H9 (cell line): ENCODE measurements at regions not wholly inside any gene's neighbourhood (a gene's known extent, or its start where the extent isn't known, plus 50 kb on each side); places are given as distances from the start of the nearest gene placed in this dataset.

ENCODE experiments used
- DNase-seq: peaks from one replicate; pipeline ENCODE4 v3.0.0-alpha.2; 2017
- H2AFZ ChIP-seq: one replicate; pipeline ENCODE4 v1.6.1; 2013; ENCODE audit warnings: mild to moderate bottlenecking, low read length, control low read depth, moderate library complexity
- H2AK5ac ChIP-seq: 2 replicates; pipeline ENCODE4 v1.6.1; 2013; ENCODE audit warnings: low read length, control low read depth, mixed read lengths; ENCODE audit not compliant: insufficient read length
- H2BK120ac ChIP-seq: one replicate; pipeline ENCODE4 v1.6.1; 2013; ENCODE audit warnings: low read depth, mild to moderate bottlenecking, low read length, control low read depth, inconsistent platforms; ENCODE audit not compliant: poor library complexity, severe bottlenecking
- H2BK12ac ChIP-seq: 2 replicates; pipeline ENCODE4 v1.6.1; 2013; ENCODE audit warnings: low read length, control low read depth, mixed read lengths, low read depth; ENCODE audit not compliant: insufficient read length
- H2BK15ac ChIP-seq: 2 replicates; pipeline ENCODE4 v1.6.1; 2013; ENCODE audit warnings: low read depth, low read length, control low read depth
- H2BK20ac ChIP-seq: one replicate; pipeline ENCODE4 v1.6.1; 2013; ENCODE audit warnings: low read depth, mild to moderate bottlenecking, low read length, control low read depth, inconsistent platforms; ENCODE audit not compliant: poor library complexity, severe bottlenecking
- H2BK5ac ChIP-seq: 2 replicates; pipeline ENCODE4 v1.6.1; 2013; ENCODE audit warnings: low read length, control low read depth, mixed read lengths; ENCODE audit not compliant: insufficient read length
- H3K14ac ChIP-seq: 2 replicates; pipeline ENCODE4 v1.6.1; 2013; ENCODE audit warnings: low read length, control low read depth; ENCODE audit not compliant: insufficient read depth
- H3K18ac ChIP-seq: 2 replicates; pipeline ENCODE4 v1.6.1; 2013; ENCODE audit warnings: low read depth, mild to moderate bottlenecking, mixed read lengths, low read length, control low read depth; ENCODE audit not compliant: insufficient read length
- H3K23ac ChIP-seq: 2 replicates; pipeline ENCODE4 v1.6.1; 2013; ENCODE audit warnings: low read length, control low read depth, mixed read lengths, low read depth; ENCODE audit not compliant: insufficient read length
- H3K23me2 ChIP-seq: 2 replicates; pipeline ENCODE4 v1.6.1; 2013; ENCODE audit warnings: low read depth, mild to moderate bottlenecking, mixed read lengths, low read length, control low read depth; ENCODE audit not compliant: insufficient read length, poor library complexity, severe bottlenecking
- H3K27ac ChIP-seq: 2 replicates; pipeline ENCODE4 v1.5.1; 2013; ENCODE audit warnings: low read length, control low read depth, mixed read lengths, low read depth; ENCODE audit not compliant: insufficient read length
- H3K27me3 ChIP-seq: 2 replicates; pipeline ENCODE4 v1.6.1; 2013; ENCODE audit warnings: low read length, control low read depth, inconsistent platforms; ENCODE audit not compliant: insufficient read depth
- H3K4ac ChIP-seq: 2 replicates; pipeline ENCODE4 v1.6.1; 2013; ENCODE audit warnings: low read depth, mild to moderate bottlenecking, control low read depth, inconsistent platforms, low read length, moderate library complexity
- H3K4me1 ChIP-seq: 2 replicates; pipeline ENCODE4 v1.6.1; 2013; ENCODE audit warnings: low read length, control low read depth, inconsistent platforms; ENCODE audit not compliant: insufficient read depth
- H3K4me2 ChIP-seq: 2 replicates; pipeline ENCODE4 v1.6.1; 2013; ENCODE audit warnings: low read length, control low read depth, mixed read lengths; ENCODE audit not compliant: insufficient read length, insufficient read depth
- H3K56ac ChIP-seq: 2 replicates; pipeline ENCODE4 v1.6.1; 2013; ENCODE audit warnings: low read depth, mild to moderate bottlenecking, mixed read lengths, low read length, control low read depth; ENCODE audit not compliant: insufficient read length
- H3K79me1 ChIP-seq: 2 replicates; pipeline ENCODE4 v1.6.1; 2013; ENCODE audit warnings: low read depth, mild to moderate bottlenecking, moderate library complexity, low read length, control low read depth, inconsistent platforms; ENCODE audit not compliant: insufficient read depth, poor library complexity, severe bottlenecking
- H3K79me2 ChIP-seq: 2 replicates; pipeline ENCODE4 v1.6.1; 2013; ENCODE audit warnings: low read length, control low read depth, inconsistent platforms; ENCODE audit not compliant: insufficient read depth
- H3K9ac ChIP-seq: 2 replicates; pipeline ENCODE4 v1.6.1; 2013; ENCODE audit warnings: low read length, control low read depth, mixed read lengths; ENCODE audit not compliant: insufficient read length; ENCODE audit errors: extremely low read depth
- H3K9me3 ChIP-seq: one replicate; pipeline ENCODE4 v1.6.1; 2013; ENCODE audit warnings: low read depth, low read length, inconsistent platforms; ENCODE audit not compliant: control insufficient read depth
- H3T11ph ChIP-seq: one replicate; pipeline ENCODE4 v1.6.1; 2013; ENCODE audit warnings: mild to moderate bottlenecking, low read length, control low read depth, inconsistent platforms
- H4K20me1 ChIP-seq: one replicate; pipeline ENCODE4 v1.6.1; 2013; ENCODE audit not compliant: control insufficient read depth, insufficient read length, insufficient read depth
- H4K5ac ChIP-seq: 2 replicates; pipeline ENCODE4 v1.6.1; 2013; ENCODE audit warnings: low read depth, mild to moderate bottlenecking, mixed read lengths, low read length, control low read depth; ENCODE audit not compliant: insufficient read length
- H4K8ac ChIP-seq: replicated peaks from 2 replicates; pipeline ENCODE4 v1.6.1; 2013; ENCODE audit warnings: low read length, control low read depth, mixed read lengths, low read depth; ENCODE audit not compliant: insufficient read length
- H4K91ac ChIP-seq: 2 replicates; pipeline ENCODE4 v1.6.1; 2013; ENCODE audit warnings: low read depth, mild to moderate bottlenecking, moderate library complexity, mixed read lengths, low read length, control low read depth; ENCODE audit not compliant: insufficient read length
- H3K27ac Mint-ChIP-seq, 3 experiments: 2 replicates in 2 of 3; 3 replicates in 1 of 3; pipeline ENCODE4 v1.8.0; 2020 to 2021; ENCODE audit warnings: mixed read lengths in 3 of 3, mild to moderate bottlenecking in 1 of 3, moderate library complexity in 1 of 3
- H3K27me3 Mint-ChIP-seq: 2 replicates; pipeline ENCODE4 v1.8.0; 2021; ENCODE audit warnings: low read depth, mild to moderate bottlenecking, moderate library complexity, mixed read lengths
- H3K36me3 Mint-ChIP-seq, 3 experiments: 2 replicates in 2 of 3; 3 replicates in 1 of 3; pipeline ENCODE4 v1.8.0; 2020 to 2021; ENCODE audit warnings: low read depth in 3 of 3, mixed read lengths in 3 of 3; ENCODE audit not compliant: insufficient read depth in 1 of 3
- H3K4me1 Mint-ChIP-seq, 2 experiments: 2 replicates each; pipeline ENCODE4 v1.8.0; 2020; ENCODE audit warnings: mixed read lengths in 2 of 2
- H3K4me3 Mint-ChIP-seq, 2 experiments: 2 replicates in 1 of 2; 3 replicates in 1 of 2; pipeline ENCODE4 v1.8.0; 2020 to 2021; ENCODE audit warnings: mild to moderate bottlenecking in 2 of 2, mixed read lengths in 2 of 2, moderate library complexity in 1 of 2
- H3K9me3 Mint-ChIP-seq, 2 experiments: 2 replicates in 1 of 2; 3 replicates in 1 of 2; pipeline ENCODE4 v1.8.0; 2020; ENCODE audit warnings: mild to moderate bottlenecking in 2 of 2, mixed read lengths in 2 of 2, moderate library complexity in 1 of 2
- CTCF ChIP-seq: fragments of 200-600 bp; sonication (generic); conservative IDR thresholded peaks from 3 replicates; pipeline ENCODE4 v1.8.0; 2021; ENCODE audit warnings: antibody characterized with exemption, mild to moderate bottlenecking
- WGBS: extraction: QIAGEN DNeasy Blood & Tissue Kit; methylation state at CpG from one replicate; pipeline ENCODE4 v1.1.7; 2013; ENCODE audit warnings: missing lambda C conversion rate, low lambda C conversion rate, mixed read lengths; ENCODE audit not compliant: insufficient read length; ENCODE audit errors: extremely low coverage; 5-methylcytosine and 5-hydroxymethylcytosine counted together

GRCh38 chr14:34270361-34270760 lies 191.7 kb downstream of the SPTSSA start:
- H3K27ac Mint-ChIP-seq: peak overlapping the region in 1 of 3 experiments; percentile 78; a peak in 1 of 7 replicates
- Histone ChIP-seq H3K27ac (no peak overlapping the region), H3T11ph (no peak overlapping the region), H2AFZ (no peak overlapping the region), H2BK12ac (no peak overlapping the region), H2BK15ac (no peak overlapping the region), H2BK5ac (no peak overlapping the region), H4K8ac (no peak overlapping the region), H3K4ac (no peak overlapping the region), H2BK120ac (no peak overlapping the region), H2AK5ac (no peak overlapping the region), H4K91ac (no peak overlapping the region), H3K79me2 (no peaks in the 10 kb centered on the region), H2BK20ac (no peak overlapping the region), H3K9ac (no peak overlapping the region), H3K27me3 (peaks cover 2% of the 10 kb centered on the region; the same call in 1 of the 2 replicates), H3K79me1 (no peaks in the 10 kb centered on the region), H3K23me2 (no peaks in the 10 kb centered on the region), H3K9me3 (no peaks in the 10 kb centered on the region), H3K4me1 (no peaks in the 10 kb centered on the region), H3K14ac (no peak overlapping the region), H3K56ac (no peak overlapping the region), H4K5ac (no peak overlapping the region), H4K20me1 (no peaks in the 10 kb centered on the region), H3K4me2 (no peak overlapping the region), H3K23ac (no peak overlapping the region), H3K18ac (no peak overlapping the region)
- whole genome bisulfite sequencing: no CpG with 5 or more reads among the region's 5 CpGs
- H3K4me3 Mint-ChIP-seq: no peak overlapping the region
- DNase-seq: no peak
- H3K9me3 Mint-ChIP-seq: no peaks in the 10 kb centered on the region; a peak in 1 of 5 replicates
- TF ChIP-seq CTCF: no peak
- no peaks in the 10 kb centered on the region for H3K27me3 Mint-ChIP-seq
- no peaks in the 10 kb centered on the region; a peak in 1 of 7 replicates for H3K36me3 Mint-ChIP-seq
- H3K4me1 Mint-ChIP-seq: no peaks in the 10 kb centered on the region
